ENCODE measurements at regions not wholly inside any gene's neighbourhood (a gene's known extent, or its start where the extent isn't known, plus 50 kb on each side); places are given as distances from the start of the nearest gene placed in this dataset.

- Histone ChIP-seq H3K79me2 (no peaks in the 10 kb centered on the region), H2AFZ (no peak overlapping the region), H3K4me3 (ENCODE audit: low read depth, low read length) (no peak overlapping the region), H3K36me3 (ENCODE audit: control insufficient read depth, insufficient read depth, low read length) (no peaks in the 10 kb centered on the region), H3K27me3 (ENCODE audit: control insufficient read depth, insufficient read depth, low read length) (no peaks in the 10 kb centered on the region), H3K4me1 (no peaks in the 10 kb centered on the region), H3K4me2 (ENCODE audit: low read length) (no peak overlapping the region), H3K27ac (no peak overlapping the region), H3K9ac (no peak overlapping the region), H3K9me3 (ENCODE audit: control insufficient read depth, low read length) (no peaks in the 10 kb centered on the region)
- no peak for TF ChIP-seq CTCF (IDR thresholded peaks at IDR 0.05)
These were observed 163.6 kb upstream of the SETBP1 start for GRCh38 chr18:44517136-44517535.

GRCh38 chr18:44518091-44518615 is 162.5 kb upstream of the SETBP1 start:
- Histone ChIP-seq H3K4me3 (ENCODE audit: low read depth, low read length) (no peak overlapping the region), H3K27me3 (ENCODE audit: control insufficient read depth, insufficient read depth, low read length) (no peaks in the 10 kb centered on the region), H3K9me3 (ENCODE audit: control insufficient read depth, low read length) (no peaks in the 10 kb centered on the region), H3K27ac (no peak overlapping the region), H3K9ac (no peak overlapping the region), H3K36me3 (ENCODE audit: control insufficient read depth, insufficient read depth, low read length) (no peaks in the 10 kb centered on the region), H2AFZ (no peak overlapping the region), H3K79me2 (no peaks in the 10 kb centered on the region), H3K4me1 (no peaks in the 10 kb centered on the region), H3K4me2 (ENCODE audit: low read length) (no peak overlapping the region)
- no peak for TF ChIP-seq CTCF (IDR thresholded peaks at IDR 0.05)

DNA sequence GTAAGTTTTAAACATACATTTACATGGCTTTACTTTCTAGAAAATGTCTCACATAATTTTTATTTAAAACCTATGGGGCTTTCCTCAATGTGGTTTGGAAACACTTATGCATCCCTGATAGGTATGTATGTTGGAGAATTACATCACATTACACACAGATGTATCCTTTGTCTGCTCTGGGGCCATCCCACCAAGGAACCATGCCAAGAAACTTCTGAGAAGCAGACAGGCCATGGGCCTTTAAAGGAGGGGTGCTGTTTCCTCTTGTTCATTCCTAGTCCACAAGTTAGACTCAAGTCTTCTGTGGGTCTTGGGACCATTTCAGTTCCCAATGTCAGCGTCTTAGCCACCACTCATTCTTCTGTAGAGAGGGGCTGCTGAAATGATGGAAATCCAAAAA is 162.0 kb upstream of the SETBP1 start:
- Histone ChIP-seq H2AFZ (no peak overlapping the region), H3K27ac (no peak overlapping the region), H3K4me2 (ENCODE audit: low read length) (no peak overlapping the region), H3K27me3 (ENCODE audit: control insufficient read depth, insufficient read depth, low read length) (no peaks in the 10 kb centered on the region), H3K79me2 (no peaks in the 10 kb centered on the region), H3K36me3 (ENCODE audit: control insufficient read depth, insufficient read depth, low read length) (no peaks in the 10 kb centered on the region), H3K4me1 (no peaks in the 10 kb centered on the region), H3K4me3 (ENCODE audit: low read depth, low read length) (no peak overlapping the region), H3K9me3 (ENCODE audit: control insufficient read depth, low read length) (no peaks in the 10 kb centered on the region), H3K9ac (no peak overlapping the region)
- TF ChIP-seq CTCF (IDR thresholded peaks at IDR 0.05), result no peak

- no peaks in the 10 kb centered on the region for H3K4me1 ChIP-seq
- no peak overlapping the region for H3K4me3 ChIP-seq (ENCODE audit: low read depth, low read length)
- no peaks in the 10 kb centered on the region for H3K9me3 ChIP-seq (ENCODE audit: control insufficient read depth, low read length)
- H2AFZ ChIP-seq, result no peak overlapping the region
- no peaks in the 10 kb centered on the region for H3K79me2 ChIP-seq
- TF ChIP-seq CTCF (IDR thresholded peaks at IDR 0.05), result no peak
- no peak overlapping the region for H3K9ac ChIP-seq
- H3K27ac ChIP-seq, result no peak overlapping the region
- no peaks in the 10 kb centered on the region for H3K27me3 ChIP-seq (ENCODE audit: control insufficient read depth, insufficient read depth, low read length)
- no peaks in the 10 kb centered on the region for H3K36me3 ChIP-seq (ENCODE audit: control insufficient read depth, insufficient read depth, low read length)
- H3K4me2 ChIP-seq (ENCODE audit: low read length), result no peak overlapping the region
These were observed 159.6 kb upstream of the SETBP1 start for GRCh38 chr18:44520981-44521667.

DNA sequence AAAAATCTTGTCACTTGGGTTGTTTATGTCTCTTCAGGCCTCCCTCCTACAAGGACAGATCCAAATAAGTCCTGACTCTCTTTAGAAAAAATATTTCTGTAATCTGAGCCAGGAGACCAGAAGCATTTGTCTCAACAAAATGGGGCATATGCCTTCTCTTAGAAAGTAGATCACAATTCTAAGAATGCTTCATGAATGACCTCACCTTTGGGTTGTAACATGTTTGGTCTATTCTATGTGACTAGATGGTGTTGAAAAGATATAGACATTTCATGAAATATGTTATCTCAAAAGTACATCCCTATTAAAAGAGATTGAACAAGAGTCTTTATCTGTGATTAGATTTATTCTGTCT is 159.0 kb upstream of the SETBP1 start:
- Histone ChIP-seq H3K79me2 (no peaks in the 10 kb centered on the region), H3K4me2 (ENCODE audit: low read length) (no peak overlapping the region), H3K9ac (no peak overlapping the region), H2AFZ (no peak overlapping the region), H3K9me3 (ENCODE audit: control insufficient read depth, low read length) (no peaks in the 10 kb centered on the region), H3K27me3 (ENCODE audit: control insufficient read depth, insufficient read depth, low read length) (no peaks in the 10 kb centered on the region), H3K36me3 (ENCODE audit: control insufficient read depth, insufficient read depth, low read length) (no peaks in the 10 kb centered on the region), H3K4me3 (ENCODE audit: low read depth, low read length) (no peak overlapping the region), H3K27ac (no peak overlapping the region), H3K4me1 (no peaks in the 10 kb centered on the region)
- no peak for TF ChIP-seq CTCF (IDR thresholded peaks at IDR 0.05)
